CD14-positive monocyte (primary cell): ENCODE measurements at regions not wholly inside any gene's neighbourhood (a gene's known extent, or its start where the extent isn't known, plus 50 kb on each side); places are given as distances from the start of the nearest gene placed in this dataset.

ENCODE experiments used
- DNase-seq, 3 donors: peaks; one replicate each; pipeline ENCODE4 v3.0.0-alpha.2; 2011 to 2022
- H2AFZ ChIP-seq: 2 replicates; pipeline ENCODE4 v1.6.0; 2012; ENCODE audit warnings: mild to moderate bottlenecking, low read depth, low read length, inconsistent platforms; ENCODE audit not compliant: insufficient read depth, poor library complexity, severe bottlenecking
- H3K27ac ChIP-seq, 2 donors: 1 replicate in 1 of 2; 2 replicates in 1 of 2; pipeline ENCODE4 v1.5.1; 2012 to 2013; ENCODE audit warnings: low read length in 2 of 2, control low read depth in 1 of 2, inconsistent platforms in 1 of 2, low read depth in 1 of 2, mild to moderate bottlenecking in 1 of 2
- H3K27me3 ChIP-seq, 2 donors: one replicate each; pipeline versions ENCODE4 v1.6.0 to v1.6.1; 2011 to 2013; ENCODE audit warnings: low read length in 2 of 2; ENCODE audit not compliant: control insufficient read depth in 2 of 2, insufficient read depth in 2 of 2
- H3K36me3 ChIP-seq, 2 donors: replicated peaks in 1 of 2; 1 replicate in 1 of 2; 2 replicates in 1 of 2; pipeline versions ENCODE4 v1.5.1 to v1.6.1; 2012 to 2013; ENCODE audit warnings: low read length in 2 of 2, control low read depth in 1 of 2, inconsistent platforms in 1 of 2, mild to moderate bottlenecking in 1 of 2; ENCODE audit not compliant: insufficient read depth in 2 of 2, control insufficient read depth in 1 of 2
- H3K4me1 ChIP-seq, 2 donors: 1 replicate in 1 of 2; 2 replicates in 1 of 2; pipeline versions ENCODE4 v1.5.1 to v1.6.1; 2012 to 2013; ENCODE audit warnings: low read length in 2 of 2, control low read depth in 1 of 2, inconsistent platforms in 1 of 2, mild to moderate bottlenecking in 1 of 2, moderate library complexity in 1 of 2; ENCODE audit not compliant: insufficient read depth in 2 of 2, control insufficient read depth in 1 of 2
- H3K4me2 ChIP-seq: replicated peaks from 2 replicates; pipeline ENCODE3; 2012; ENCODE audit warnings: low read length, moderate library complexity, mild to moderate bottlenecking; ENCODE audit not compliant: poor library complexity, severe bottlenecking; ENCODE audit errors: extremely low read depth
- H3K4me3 ChIP-seq, 3 experiments: fragments of 200-600 bp in 1 of 3; sonication (generic) in 1 of 3; replicated peaks in 1 of 3; 1 replicate in 2 of 3; 2 replicates in 1 of 3; pipeline ENCODE4 v1.5.1; 2011 to 2013; ENCODE audit warnings: low read length in 3 of 3, mild to moderate bottlenecking in 3 of 3, control low read depth in 2 of 3, low read depth in 2 of 3, inconsistent platforms in 1 of 3, moderate library complexity in 1 of 3
- H3K79me2 ChIP-seq: 2 replicates; pipeline ENCODE4 v1.6.0; 2012; ENCODE audit warnings: mild to moderate bottlenecking, control low read depth, inconsistent platforms, low read length, moderate library complexity; ENCODE audit not compliant: insufficient read depth
- H3K9ac ChIP-seq: 2 replicates; pipeline ENCODE4 v1.6.0; 2017; ENCODE audit warnings: low read length, mild to moderate bottlenecking; ENCODE audit not compliant: insufficient read depth, poor library complexity, severe bottlenecking
- H3K9me3 ChIP-seq, 2 donors: replicated peaks in 1 of 2; 1 replicate in 1 of 2; 2 replicates in 1 of 2; pipeline versions ENCODE4 v1.5.1 to v1.6.1; 2012 to 2013; ENCODE audit warnings: low read length in 2 of 2, control low read depth in 1 of 2; ENCODE audit not compliant: control insufficient read depth in 1 of 2, insufficient read depth in 1 of 2
- H4K20me1 ChIP-seq: 2 replicates; pipeline ENCODE4 v1.6.0; 2012; ENCODE audit warnings: mild to moderate bottlenecking, low read length, control low read depth, moderate library complexity; ENCODE audit not compliant: insufficient read depth
- H3K27ac Mint-ChIP-seq, 7 donors: one replicate each; pipeline ENCODE4 v1.8.0; 2020; ENCODE audit warnings: mild to moderate bottlenecking in 7 of 7, mixed read lengths in 7 of 7, moderate library complexity in 6 of 7, inconsistent platforms in 2 of 7
- H3K27me3 Mint-ChIP-seq, 3 donors: one replicate each; pipeline ENCODE4 v1.8.0; 2021 to 2022; ENCODE audit warnings: low read depth in 3 of 3, mild to moderate bottlenecking in 3 of 3, mixed read lengths in 3 of 3, moderate library complexity in 3 of 3, inconsistent platforms in 1 of 3
- H3K36me3 Mint-ChIP-seq, 2 donors: one replicate each; pipeline ENCODE4 v1.8.0; 2020; ENCODE audit warnings: mixed read lengths in 2 of 2, inconsistent platforms in 1 of 2, mild to moderate bottlenecking in 1 of 2
- H3K4me1 Mint-ChIP-seq: one replicate; pipeline ENCODE4 v1.8.0; 2020; ENCODE audit warnings: mild to moderate bottlenecking, mixed read lengths
- H3K4me3 Mint-ChIP-seq, 2 donors: one replicate each; pipeline ENCODE4 v1.8.0; 2020; ENCODE audit warnings: mild to moderate bottlenecking in 2 of 2, mixed read lengths in 2 of 2, moderate library complexity in 1 of 2
- H3K9me3 Mint-ChIP-seq, 7 donors: one replicate each; pipeline ENCODE4 v1.8.0; 2020 to 2022; ENCODE audit warnings: mixed read lengths in 7 of 7, mild to moderate bottlenecking in 6 of 7, moderate library complexity in 6 of 7, inconsistent platforms in 2 of 7
- WGBS: methylation state at CpG from one replicate; pipeline ENCODE4 v1.1.5; 2013; ENCODE audit warnings: missing lambda C conversion rate; ENCODE audit not compliant: insufficient coverage; 5-methylcytosine and 5-hydroxymethylcytosine counted together
- intact Hi-C, 2 donors: fragments of 100-400 bp; cut with micrococcal nuclease; formaldehyde crosslinking; loops; one replicate each; pipeline versions ENCODE4 v1.15.0 to v1.15.1; 2023
- TF ChIP-seq, protein P1 (sequence below): fragments of 200-600 bp; IDR thresholded peaks from one replicate; pipeline ENCODE4 v1.8.0; 2022; ENCODE audit warnings: antibody characterized with exemption, mild to moderate bottlenecking

DNA sequence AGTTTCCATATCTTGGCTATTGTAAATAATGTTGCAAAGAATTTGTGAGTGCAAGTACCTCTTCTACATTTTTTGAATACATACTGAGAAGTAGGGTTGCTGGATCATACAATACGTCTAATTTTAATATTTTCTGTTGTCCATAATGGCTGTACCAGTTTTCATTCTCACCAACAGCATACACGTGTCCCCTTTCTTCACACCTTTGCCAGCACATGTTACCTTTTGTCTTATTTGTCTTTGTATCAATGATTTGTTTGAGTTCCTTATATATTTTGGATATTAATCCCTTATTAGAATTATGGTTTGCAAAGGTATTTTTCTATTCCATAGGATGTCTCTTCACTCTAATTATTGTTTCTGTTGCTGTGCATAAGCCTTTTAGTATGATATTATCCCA, 904.3 kb downstream of the METTL15 start:
- TF ChIP-seq, protein P1, sequence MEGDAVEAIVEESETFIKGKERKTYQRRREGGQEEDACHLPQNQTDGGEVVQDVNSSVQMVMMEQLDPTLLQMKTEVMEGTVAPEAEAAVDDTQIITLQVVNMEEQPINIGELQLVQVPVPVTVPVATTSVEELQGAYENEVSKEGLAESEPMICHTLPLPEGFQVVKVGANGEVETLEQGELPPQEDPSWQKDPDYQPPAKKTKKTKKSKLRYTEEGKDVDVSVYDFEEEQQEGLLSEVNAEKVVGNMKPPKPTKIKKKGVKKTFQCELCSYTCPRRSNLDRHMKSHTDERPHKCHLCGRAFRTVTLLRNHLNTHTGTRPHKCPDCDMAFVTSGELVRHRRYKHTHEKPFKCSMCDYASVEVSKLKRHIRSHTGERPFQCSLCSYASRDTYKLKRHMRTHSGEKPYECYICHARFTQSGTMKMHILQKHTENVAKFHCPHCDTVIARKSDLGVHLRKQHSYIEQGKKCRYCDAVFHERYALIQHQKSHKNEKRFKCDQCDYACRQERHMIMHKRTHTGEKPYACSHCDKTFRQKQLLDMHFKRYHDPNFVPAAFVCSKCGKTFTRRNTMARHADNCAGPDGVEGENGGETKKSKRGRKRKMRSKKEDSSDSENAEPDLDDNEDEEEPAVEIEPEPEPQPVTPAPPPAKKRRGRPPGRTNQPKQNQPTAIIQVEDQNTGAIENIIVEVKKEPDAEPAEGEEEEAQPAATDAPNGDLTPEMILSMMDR, result no peak
- Histone ChIP-seq H3K79me2 (no peaks in the 10 kb centered on the region), H3K4me1 (no peaks in the 10 kb centered on the region), H2AFZ (no peak overlapping the region), H3K36me3 (no peaks in the 10 kb centered on the region), H3K4me2 (no peak overlapping the region), H3K9me3 (peaks cover 0 to under 1% of the 10 kb centered on the region in 2 donors), H3K4me3 (no peak overlapping the region), H3K27ac (no peak overlapping the region), H3K27me3 (no peaks in the 10 kb centered on the region), H4K20me1 (no peaks in the 10 kb centered on the region), H3K9ac (no peak overlapping the region)
- no CpG with 5 or more reads among the region's 2 CpGs for WGBS
- Mint-ChIP-seq H3K4me1 (no peaks in the 10 kb centered on the region), H3K4me3 (no peak overlapping the region), H3K9me3 (peaks cover 0 to 2% (median 0%) of the 10 kb centered on the region in 7 donors), H3K36me3 (no peaks in the 10 kb centered on the region), H3K27me3 (no peaks in the 10 kb centered on the region), H3K27ac (no peak overlapping the region)
- intact Hi-C loops, result no loop called here
- DNase-seq, result no peak

DNA sequence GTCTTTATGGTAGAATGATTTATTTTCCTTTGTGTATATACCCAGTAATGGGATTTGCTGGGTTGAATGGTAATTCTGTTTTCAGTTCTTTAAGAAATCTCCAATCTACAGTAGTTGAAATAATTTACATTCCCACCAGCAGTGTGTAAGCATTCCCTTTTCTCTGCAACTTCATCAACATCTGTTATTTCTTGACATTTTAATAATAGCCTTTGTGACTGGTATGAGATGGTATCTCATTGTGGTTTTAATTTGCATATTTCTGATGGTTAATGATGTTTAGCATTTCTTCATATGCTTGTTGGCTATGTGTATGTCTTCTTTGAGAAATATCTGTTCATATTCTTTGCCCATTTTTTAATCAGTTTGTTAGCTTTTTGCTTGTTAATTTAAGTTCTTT, 901.2 kb downstream of the METTL15 start:
- TF ChIP-seq, protein P1, result no peak
- H3K27ac ChIP-seq, result no peak overlapping the region
- no peaks in the 10 kb centered on the region for H3K27me3 ChIP-seq
- H3K9me3 ChIP-seq, result no peaks in the 10 kb centered on the region
- Mint-ChIP-seq H3K4me1 (no peaks in the 10 kb centered on the region), H3K9me3 (peaks cover 0 to 6% (median 2%) of the 10 kb centered on the region in 7 donors), H3K4me3 (no peak overlapping the region), H3K27me3 (no peaks in the 10 kb centered on the region), H3K36me3 (no peaks in the 10 kb centered on the region), H3K27ac (no peak overlapping the region)
- no peaks in the 10 kb centered on the region for H3K4me1 ChIP-seq
- H3K79me2 ChIP-seq, result no peaks in the 10 kb centered on the region
- no peaks in the 10 kb centered on the region for H4K20me1 ChIP-seq
- no peak overlapping the region for H3K4me3 ChIP-seq
- H2AFZ ChIP-seq, result no peak overlapping the region
- H3K9ac ChIP-seq, result no peak overlapping the region
- no peak for DNase-seq
- H3K4me2 ChIP-seq, result no peak overlapping the region
- intact Hi-C loops, result no loop called here
- H3K36me3 ChIP-seq, result no peaks in the 10 kb centered on the region
